Vagina (tissue), 2 donors: ENCODE measurements at regions not wholly inside any gene's neighbourhood (a gene's known extent, or its start where the extent isn't known, plus 50 kb on each side); places are given as distances from the start of the nearest gene placed in this dataset.

Experiments used
- POLR2A ChIP-seq, 2 donors: fragments of 450-650 bp; IDR thresholded peaks; one replicate each; pipeline ENCODE4 v1.6.1; 2017; ENCODE audit warnings: antibody characterized with exemption in 2 of 2, mild to moderate bottlenecking in 2 of 2, moderate library complexity in 2 of 2
- POLR2AphosphoS5 ChIP-seq, 2 donors: sonication (generic); formaldehyde crosslinking; IDR thresholded peaks; one replicate each; pipeline ENCODE4 v1.9.0; 2017; ENCODE audit warnings: antibody characterized with exemption in 2 of 2, mild to moderate bottlenecking in 2 of 2, low read depth in 1 of 2; ENCODE audit not compliant: insufficient read depth in 1 of 2
- TF ChIP-seq, protein P1 (sequence below), 3 experiments: fragments of 450-650 bp in 2 of 3; fragments of 200-600 bp in 1 of 3; sonication (generic) in 1 of 3; IDR thresholded peaks; one replicate each; pipeline ENCODE4 v1.5.1; 2017 to 2019; ENCODE audit warnings: antibody characterized with exemption in 3 of 3, mild to moderate bottlenecking in 2 of 3, moderate library complexity in 2 of 3

DNA sequence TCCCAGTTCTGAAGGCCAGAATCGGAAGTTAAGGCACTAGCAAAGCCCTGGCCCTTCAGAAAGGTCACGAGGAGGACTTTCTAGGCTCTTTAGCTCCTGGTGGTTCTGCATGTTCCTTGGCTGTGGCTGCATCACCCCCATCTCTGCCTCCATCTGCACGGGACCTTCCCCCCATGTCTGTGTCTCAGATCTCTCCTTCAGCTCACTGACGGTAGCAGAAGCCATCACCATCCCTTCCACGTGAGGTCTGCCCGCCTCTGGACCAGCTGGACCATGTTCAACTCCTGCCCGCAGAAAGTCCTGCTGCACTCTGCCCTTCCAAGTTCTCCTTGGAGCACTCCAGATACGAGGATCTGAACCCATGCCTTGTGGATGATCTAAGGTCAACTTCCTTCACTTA is 242.9 kb upstream of the IRX1 start:
- TF ChIP-seq, protein P1, sequence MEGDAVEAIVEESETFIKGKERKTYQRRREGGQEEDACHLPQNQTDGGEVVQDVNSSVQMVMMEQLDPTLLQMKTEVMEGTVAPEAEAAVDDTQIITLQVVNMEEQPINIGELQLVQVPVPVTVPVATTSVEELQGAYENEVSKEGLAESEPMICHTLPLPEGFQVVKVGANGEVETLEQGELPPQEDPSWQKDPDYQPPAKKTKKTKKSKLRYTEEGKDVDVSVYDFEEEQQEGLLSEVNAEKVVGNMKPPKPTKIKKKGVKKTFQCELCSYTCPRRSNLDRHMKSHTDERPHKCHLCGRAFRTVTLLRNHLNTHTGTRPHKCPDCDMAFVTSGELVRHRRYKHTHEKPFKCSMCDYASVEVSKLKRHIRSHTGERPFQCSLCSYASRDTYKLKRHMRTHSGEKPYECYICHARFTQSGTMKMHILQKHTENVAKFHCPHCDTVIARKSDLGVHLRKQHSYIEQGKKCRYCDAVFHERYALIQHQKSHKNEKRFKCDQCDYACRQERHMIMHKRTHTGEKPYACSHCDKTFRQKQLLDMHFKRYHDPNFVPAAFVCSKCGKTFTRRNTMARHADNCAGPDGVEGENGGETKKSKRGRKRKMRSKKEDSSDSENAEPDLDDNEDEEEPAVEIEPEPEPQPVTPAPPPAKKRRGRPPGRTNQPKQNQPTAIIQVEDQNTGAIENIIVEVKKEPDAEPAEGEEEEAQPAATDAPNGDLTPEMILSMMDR (IDR thresholded peaks at IDR 0.05): no peak
- TF ChIP-seq POLR2A (IDR thresholded peaks at IDR 0.05) (no peak), POLR2AphosphoS5 (IDR thresholded peaks at IDR 0.05; ENCODE audit: insufficient read depth in 1 of 2, low read depth in 1 of 2) (no peak)
